Prostate gland (tissue), 2 donors: ENCODE measurements at regions not wholly inside any gene's neighbourhood (a gene's known extent, or its start where the extent isn't known, plus 50 kb on each side); places are given as distances from the start of the nearest gene placed in this dataset.

ENCODE experiments used
- CTCF ChIP-seq, 4 experiments: fragments of 200-600 bp in 2 of 4; fragments of 450-650 bp in 2 of 4; sonication (generic) in 2 of 4; IDR thresholded peaks; 1 replicate in 3 of 4; 2 replicates in 1 of 4; pipeline ENCODE4 v1.5.1; 2016 to 2019; ENCODE audit warnings: antibody characterized with exemption in 4 of 4, mild to moderate bottlenecking in 2 of 4, moderate library complexity in 2 of 4
- POLR2AphosphoS5 ChIP-seq: sonication (generic); formaldehyde crosslinking; IDR thresholded peaks from one replicate; pipeline ENCODE4 v1.6.1; 2017; ENCODE audit warnings: antibody characterized with exemption

- no peak for TF ChIP-seq POLR2AphosphoS5
- no peak for TF ChIP-seq CTCF (IDR thresholded peaks at IDR 0.05)
Measured at GRCh38 chr2:150319658-150320555, 167.6 kb downstream of the RND3 start.
